ENCODE measurements at regions not wholly inside any gene's neighbourhood (a gene's known extent, or its start where the extent isn't known, plus 50 kb on each side); places are given as distances from the start of the nearest gene placed in this dataset.

DNA sequence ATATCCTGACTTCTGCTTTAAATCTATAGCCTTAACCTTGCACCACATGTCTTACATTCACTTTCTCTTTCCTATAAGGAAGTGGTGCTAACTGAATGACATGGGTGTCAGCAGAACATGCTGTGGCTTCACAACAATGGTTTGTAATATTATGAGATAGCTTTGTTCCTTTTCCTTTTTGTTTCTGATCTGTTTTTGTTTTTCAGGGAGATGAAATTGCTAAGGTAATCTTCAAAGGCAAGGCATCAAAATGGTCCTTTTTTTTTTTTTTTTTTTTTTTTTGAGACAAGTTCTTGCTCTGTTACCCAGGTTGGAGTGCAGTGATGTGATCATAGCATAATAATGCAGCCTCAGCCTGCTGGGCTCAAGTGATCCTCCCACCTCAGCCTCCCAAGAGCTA is 53.6 kb upstream of the RANBP6 start:
- Histone ChIP-seq H3K9me2 (ENCODE audit: insufficient read depth) (no peaks in the 10 kb centered on the region), H3K36me3 (ENCODE audit: low read depth) (no peaks in the 10 kb centered on the region), H3K27me3 (ENCODE audit: insufficient read depth, low read depth) (no peaks in the 10 kb centered on the region), H2AFZ (no peak overlapping the region), H3K79me2 (ENCODE audit: low read depth) (no peaks in the 10 kb centered on the region), H3K4me3 (no peak overlapping the region), H3K4me2 (no peak overlapping the region), H3K27ac (no peak overlapping the region), H3F3A (ENCODE audit: insufficient read depth, low read depth) (no peaks in the 10 kb centered on the region), H3K9me3 (ENCODE audit: insufficient read depth, low read depth) (no peaks in the 10 kb centered on the region), H3K4me1 (replicated peaks; ENCODE audit: insufficient read depth) (no peaks in the 10 kb centered on the region), H4K20me1 (ENCODE audit: insufficient read depth) (no peaks in the 10 kb centered on the region)
- TF ChIP-seq, protein P1, sequence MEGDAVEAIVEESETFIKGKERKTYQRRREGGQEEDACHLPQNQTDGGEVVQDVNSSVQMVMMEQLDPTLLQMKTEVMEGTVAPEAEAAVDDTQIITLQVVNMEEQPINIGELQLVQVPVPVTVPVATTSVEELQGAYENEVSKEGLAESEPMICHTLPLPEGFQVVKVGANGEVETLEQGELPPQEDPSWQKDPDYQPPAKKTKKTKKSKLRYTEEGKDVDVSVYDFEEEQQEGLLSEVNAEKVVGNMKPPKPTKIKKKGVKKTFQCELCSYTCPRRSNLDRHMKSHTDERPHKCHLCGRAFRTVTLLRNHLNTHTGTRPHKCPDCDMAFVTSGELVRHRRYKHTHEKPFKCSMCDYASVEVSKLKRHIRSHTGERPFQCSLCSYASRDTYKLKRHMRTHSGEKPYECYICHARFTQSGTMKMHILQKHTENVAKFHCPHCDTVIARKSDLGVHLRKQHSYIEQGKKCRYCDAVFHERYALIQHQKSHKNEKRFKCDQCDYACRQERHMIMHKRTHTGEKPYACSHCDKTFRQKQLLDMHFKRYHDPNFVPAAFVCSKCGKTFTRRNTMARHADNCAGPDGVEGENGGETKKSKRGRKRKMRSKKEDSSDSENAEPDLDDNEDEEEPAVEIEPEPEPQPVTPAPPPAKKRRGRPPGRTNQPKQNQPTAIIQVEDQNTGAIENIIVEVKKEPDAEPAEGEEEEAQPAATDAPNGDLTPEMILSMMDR (conservative IDR thresholded peaks at IDR 0.05) = no peak
- TF ChIP-seq EZH2 (IDR thresholded peaks at IDR 0.05; ENCODE audit: low read depth) = no peak
- ChIA-PET CTCF (no interaction called here), POLR2A (ENCODE audit: unreplicated experiment) (interaction anchor here (0.7 kb wide), 2 partner anchors 96 to 237 kb away, joined by 4 to 6 read pairs; no protein-coding TSS in a partner anchor)
- BruUV-seq (replicated peaks) = no TSS peak
- intact Hi-C loops (cut with micrococcal nuclease; ENCODE audit: unreplicated experiment) = no loop called here
- no peak for DNase-seq

GRCh38 chr9:6067426-6067825 is 52.0 kb upstream of the RANBP6 start:
- Histone ChIP-seq H3K79me2 (ENCODE audit: low read depth) (no peaks in the 10 kb centered on the region), H2AFZ (no peak overlapping the region), H3K4me2 (no peak overlapping the region), H3K27ac (no peak overlapping the region), H3K9me2 (ENCODE audit: insufficient read depth) (no peaks in the 10 kb centered on the region), H3K36me3 (ENCODE audit: low read depth) (no peaks in the 10 kb centered on the region), H3K27me3 (ENCODE audit: insufficient read depth, low read depth) (no peaks in the 10 kb centered on the region), H3K9me3 (ENCODE audit: insufficient read depth, low read depth) (no peaks in the 10 kb centered on the region), H4K20me1 (ENCODE audit: insufficient read depth) (no peaks in the 10 kb centered on the region), H3K4me3 (no peak overlapping the region), H3K4me1 (replicated peaks; ENCODE audit: insufficient read depth) (no peaks in the 10 kb centered on the region), H3F3A (ENCODE audit: insufficient read depth, low read depth) (no peaks in the 10 kb centered on the region)
- DNase-seq = no peak
- intact Hi-C loops (cut with micrococcal nuclease; ENCODE audit: unreplicated experiment) = no loop called here
- TF ChIP-seq EZH2 (IDR thresholded peaks at IDR 0.05; ENCODE audit: low read depth) = no peak
- TF ChIP-seq, protein P1 (conservative IDR thresholded peaks at IDR 0.05) = no peak
- POLR2A ChIA-PET (ENCODE audit: unreplicated experiment) = no interaction called here
- CTCF ChIA-PET = no interaction called here
- BruUV-seq (replicated peaks) = no TSS peak
